ENCODE measurements at regions not wholly inside any gene's neighbourhood (a gene's known extent, or its start where the extent isn't known, plus 50 kb on each side); places are given as distances from the start of the nearest gene placed in this dataset.

GRCh38 chr10:117621795-117622420, 79.4 kb downstream of the EMX2 start:
- no peak for TF ChIP-seq CTCF (tag by site-specific recombination; IDR thresholded peaks at IDR 0.05)
- no peak for TF ChIP-seq ZBTB44 (tag by site-specific recombination; IDR thresholded peaks at IDR 0.05)
- no peak for TF ChIP-seq ZNF341 (tag by site-specific recombination; IDR thresholded peaks at IDR 0.05; ENCODE audit: low read depth)
- no peak for TF ChIP-seq PBX3 (CRISPR knock-in tag; IDR thresholded peaks at IDR 0.05)
- no peak for TF ChIP-seq ZBTB8A (tag by site-specific recombination; IDR thresholded peaks at IDR 0.05)
- no peak for TF ChIP-seq ZNF776 (tag by site-specific recombination; IDR thresholded peaks at IDR 0.05; ENCODE audit: borderline replicate concordance)
- no peak for TF ChIP-seq ZNF449 (tag by site-specific recombination; IDR thresholded peaks at IDR 0.05)
- TF ChIP-seq YY1 (tag by site-specific recombination; IDR thresholded peaks at IDR 0.05): no peak
